ENCODE measurements at regions not wholly inside any gene's neighbourhood (a gene's known extent, or its start where the extent isn't known, plus 50 kb on each side); places are given as distances from the start of the nearest gene placed in this dataset.

DNA sequence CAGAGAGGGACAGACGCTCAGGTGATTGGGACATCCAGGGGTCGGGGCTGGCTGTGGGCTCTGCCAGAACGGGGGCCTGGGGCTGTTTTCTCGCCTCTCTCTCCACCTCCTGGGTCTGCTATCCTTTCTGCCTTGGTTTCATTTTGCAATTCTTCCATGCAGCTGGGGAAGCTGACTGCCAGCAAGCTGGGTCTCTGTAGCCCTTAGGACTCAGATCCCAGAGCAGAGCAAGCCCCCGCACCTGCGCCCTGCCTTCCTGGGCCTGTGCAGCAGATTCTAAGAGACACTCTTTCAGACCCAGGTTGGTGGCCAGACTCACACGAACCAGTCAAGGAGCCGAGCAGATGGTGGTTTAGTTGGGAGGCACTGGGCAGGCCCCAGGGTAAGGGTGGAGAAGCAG, 59.1 kb upstream of the GRPEL1 start:
- TF ChIP-seq YY1 (IDR thresholded peaks at IDR 0.05; ENCODE audit: insufficient read depth, insufficient read length) (no peak), ZNF274 (IDR thresholded peaks at IDR 0.05; ENCODE audit: low read depth, low read length) (no peak), SUZ12 (IDR thresholded peaks at IDR 0.05; ENCODE audit: extremely low read depth, insufficient read depth, insufficient read length) (no peak)

All from NT2/D1 (cell line).